ENCODE measurements at regions not wholly inside any gene's neighbourhood (a gene's known extent, or its start where the extent isn't known, plus 50 kb on each side); places are given as distances from the start of the nearest gene placed in this dataset.

GRCh38 chr5:96064877-96065276, 103.2 kb upstream of the ELL2 start:
- H3K9me3 ChIP-seq: no peaks in the 10 kb centered on the region
- in situ Hi-C loops (cut with MboI; ENCODE audit: low pct_ligation_motif_present in 1 of 4, low pct_unique_long_range_greater_than_20kb in 1 of 4, low sequenced_read_pairs in 3 of 4): no loop called here
- intact Hi-C loops (cut with DNase I; ENCODE audit: low total_unique reads): no loop called here
- H3K36me3 ChIP-seq: no peaks in the 10 kb centered on the region
- TF ChIP-seq POLR2A (IDR thresholded peaks at IDR 0.05) (no peak), EP300 (IDR thresholded peaks at IDR 0.05; ENCODE audit: low read depth) (no peak), POLR2AphosphoS5 (IDR thresholded peaks at IDR 0.05) (no peak)
- TF ChIP-seq, protein P1, sequence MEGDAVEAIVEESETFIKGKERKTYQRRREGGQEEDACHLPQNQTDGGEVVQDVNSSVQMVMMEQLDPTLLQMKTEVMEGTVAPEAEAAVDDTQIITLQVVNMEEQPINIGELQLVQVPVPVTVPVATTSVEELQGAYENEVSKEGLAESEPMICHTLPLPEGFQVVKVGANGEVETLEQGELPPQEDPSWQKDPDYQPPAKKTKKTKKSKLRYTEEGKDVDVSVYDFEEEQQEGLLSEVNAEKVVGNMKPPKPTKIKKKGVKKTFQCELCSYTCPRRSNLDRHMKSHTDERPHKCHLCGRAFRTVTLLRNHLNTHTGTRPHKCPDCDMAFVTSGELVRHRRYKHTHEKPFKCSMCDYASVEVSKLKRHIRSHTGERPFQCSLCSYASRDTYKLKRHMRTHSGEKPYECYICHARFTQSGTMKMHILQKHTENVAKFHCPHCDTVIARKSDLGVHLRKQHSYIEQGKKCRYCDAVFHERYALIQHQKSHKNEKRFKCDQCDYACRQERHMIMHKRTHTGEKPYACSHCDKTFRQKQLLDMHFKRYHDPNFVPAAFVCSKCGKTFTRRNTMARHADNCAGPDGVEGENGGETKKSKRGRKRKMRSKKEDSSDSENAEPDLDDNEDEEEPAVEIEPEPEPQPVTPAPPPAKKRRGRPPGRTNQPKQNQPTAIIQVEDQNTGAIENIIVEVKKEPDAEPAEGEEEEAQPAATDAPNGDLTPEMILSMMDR (IDR thresholded peaks at IDR 0.05): no peak
- no peak for DNase-seq
- no peak overlapping the region for H3K4me3 ChIP-seq
- no peaks in the 10 kb centered on the region for H3K27me3 ChIP-seq
- no peak overlapping the region for H3K27ac ChIP-seq
- peaks cover 0 to 27% (median 12%) of the 10 kb centered on the region in 4 donors for H3K4me1 ChIP-seq
- WGBS, 2 donors (ENCODE audit: low coverage in 1 of 2): 95 to 100% methylated on average over 1 to 2 of the region's 2 CpGs

DNA sequence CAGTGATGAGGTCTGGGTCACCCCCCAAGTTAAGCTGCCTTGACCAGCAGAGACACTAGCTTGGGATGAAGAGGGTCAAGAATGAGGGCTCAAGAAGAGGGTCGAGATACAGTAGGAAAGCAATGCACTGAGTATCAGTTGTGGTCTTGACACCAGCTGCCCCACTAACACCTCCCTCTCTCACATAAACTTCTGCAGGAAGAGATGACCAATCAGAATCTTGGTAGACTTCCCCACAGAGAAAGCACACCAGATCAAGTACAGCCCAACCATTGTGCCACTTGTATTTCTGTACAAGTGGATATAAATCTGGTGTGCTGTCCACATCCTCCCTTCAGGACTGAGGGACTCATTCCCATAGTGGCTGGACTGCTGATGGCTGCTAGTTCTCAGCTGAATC, 101.2 kb upstream of the ELL2 start:
- Histone ChIP-seq H3K9me3 (no peaks in the 10 kb centered on the region), H3K4me1 (peaks cover 0 to 23% (median 10%) of the 10 kb centered on the region in 4 donors), H3K36me3 (no peaks in the 10 kb centered on the region), H3K27ac (no peak overlapping the region), H3K4me3 (no peak overlapping the region), H3K27me3 (no peaks in the 10 kb centered on the region)
- TF ChIP-seq, protein P1 (IDR thresholded peaks at IDR 0.05): no peak
- no peak for TF ChIP-seq EP300 (IDR thresholded peaks at IDR 0.05; ENCODE audit: low read depth)
- TF ChIP-seq POLR2A (IDR thresholded peaks at IDR 0.05): no peak
- no peak for TF ChIP-seq POLR2AphosphoS5 (IDR thresholded peaks at IDR 0.05)
- WGBS, 2 donors (ENCODE audit: low coverage in 1 of 2): 85% methylated on average over 1 of the region's 1 CpG; no CpG with 5 or more reads in 1 of the 2 donors
- intact Hi-C loops (cut with DNase I; ENCODE audit: low total_unique reads): no loop called here
- DNase-seq: no peak
- in situ Hi-C loops (cut with MboI; ENCODE audit: low pct_ligation_motif_present in 1 of 4, low pct_unique_long_range_greater_than_20kb in 1 of 4, low sequenced_read_pairs in 3 of 4): no loop called here

- intact Hi-C loops (cut with DNase I; ENCODE audit: low total_unique reads) (no loop called here), in situ Hi-C loops (cut with MboI; ENCODE audit: low pct_ligation_motif_present in 1 of 4, low pct_unique_long_range_greater_than_20kb in 1 of 4, low sequenced_read_pairs in 3 of 4) (no loop called here)
- TF ChIP-seq POLR2A (IDR thresholded peaks at IDR 0.05): no peak
- TF ChIP-seq EP300 (IDR thresholded peaks at IDR 0.05; ENCODE audit: low read depth): no peak
- TF ChIP-seq, protein P1 (IDR thresholded peaks at IDR 0.05): no peak
- no peak for TF ChIP-seq POLR2AphosphoS5 (IDR thresholded peaks at IDR 0.05)
- no peak for DNase-seq
- H3K27ac ChIP-seq: no peak overlapping the region
- no peaks in the 10 kb centered on the region for H3K4me1 ChIP-seq
- no peaks in the 10 kb centered on the region for H3K36me3 ChIP-seq
- no peaks in the 10 kb centered on the region for H3K27me3 ChIP-seq
- no peaks in the 10 kb centered on the region for H3K9me3 ChIP-seq
- no peak overlapping the region for H3K4me3 ChIP-seq
Measured at GRCh38 chr5:96058084-96058483, 96.4 kb upstream of the ELL2 start.

DNA sequence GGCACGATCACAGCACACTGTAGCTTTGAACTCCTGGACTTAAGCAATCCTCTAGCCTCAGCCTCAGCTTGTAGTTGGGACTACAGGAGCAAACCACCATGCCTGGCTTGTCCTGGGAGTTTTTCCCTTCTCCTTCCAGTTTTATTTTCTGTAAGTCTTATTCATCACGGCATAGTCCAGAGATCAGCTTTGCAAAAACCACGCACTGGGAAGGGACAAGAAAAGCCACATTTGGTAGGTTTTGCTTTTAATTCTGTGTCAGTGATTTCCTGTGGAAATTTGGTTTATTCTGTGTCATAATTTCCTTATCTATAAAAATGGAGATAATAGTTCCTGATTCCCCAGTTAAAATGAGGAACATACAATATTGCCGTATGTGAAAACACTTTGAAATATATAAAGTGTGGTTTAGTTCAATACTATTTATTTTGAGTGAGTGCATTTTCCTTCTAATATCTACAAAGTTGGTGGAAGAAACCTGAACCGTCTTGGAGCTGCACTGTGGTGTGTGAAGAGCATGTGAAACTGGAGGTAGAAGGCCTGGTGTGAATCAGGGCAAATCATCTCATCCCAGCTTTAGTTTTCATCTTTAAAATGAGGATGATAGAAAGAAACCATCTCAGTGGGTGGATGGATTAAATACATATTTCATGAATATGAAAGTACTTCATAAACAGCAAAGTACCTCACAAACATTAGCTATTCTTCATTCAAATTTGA, 92.8 kb upstream of the ELL2 start:
- in situ Hi-C loops (cut with MboI; ENCODE audit: low pct_ligation_motif_present in 1 of 4, low pct_unique_long_range_greater_than_20kb in 1 of 4, low sequenced_read_pairs in 3 of 4) (no loop called here), intact Hi-C loops (cut with DNase I; ENCODE audit: low total_unique reads) (no loop called here)
- no peak for DNase-seq
- TF ChIP-seq POLR2A (IDR thresholded peaks at IDR 0.05): no peak
- TF ChIP-seq EP300 (IDR thresholded peaks at IDR 0.05; ENCODE audit: low read depth): no peak
- TF ChIP-seq POLR2AphosphoS5 (IDR thresholded peaks at IDR 0.05): no peak
- TF ChIP-seq, protein P1 (IDR thresholded peaks at IDR 0.05): no peak
- 77 to 80% methylated on average over 5 of the region's 5 CpGs for WGBS, 2 donors (ENCODE audit: low coverage in 1 of 2)
- Histone ChIP-seq H3K9me3 (no peaks in the 10 kb centered on the region), H3K4me1 (no peaks in the 10 kb centered on the region), H3K27me3 (no peaks in the 10 kb centered on the region), H3K27ac (no peak overlapping the region), H3K36me3 (no peaks in the 10 kb centered on the region), H3K4me3 (no peak overlapping the region)
